CD4-positive, alpha-beta T cell (primary cell): ENCODE measurements at regions not wholly inside any gene's neighbourhood (a gene's known extent, or its start where the extent isn't known, plus 50 kb on each side); places are given as distances from the start of the nearest gene placed in this dataset.

Experiments
- ATAC-seq: fragments of 200-7000 bp; cut with Tn5 transposase; one replicate; pipeline ENCODE4 v1.10.0; 2022; ENCODE audit warnings: mild to moderate bottlenecking; ENCODE audit not compliant: poor library complexity
- CTCF ChIA-PET: fragments of 350-600 bp; sonication (Branson Sonifier 250); formaldehyde crosslinking; loops from one replicate; lab custom pipeline; 2021; ENCODE audit warnings: antibody characterized with exemption, inconsistent platforms; lab: Charles Lee
- POLR2A ChIA-PET: fragments of 350-600 bp; sonication (Branson Sonifier 250); formaldehyde crosslinking; loops from one replicate; lab custom pipeline; 2021; ENCODE audit warnings: antibody characterized with exemption, inconsistent platforms; lab: Charles Lee
- DNase-seq, 14 experiments: peaks; one replicate each; pipeline ENCODE4 v3.0.0-alpha.2; 2013 to 2020; ENCODE audit warnings: mixed read lengths in 2 of 14
- H3K27ac ChIP-seq, 2 donors: one replicate each; pipeline versions ENCODE4 v1.5.1 to v1.7.0; 2013; ENCODE audit warnings: low read length in 2 of 2, low read depth in 1 of 2, mild to moderate bottlenecking in 1 of 2
- H3K27me3 ChIP-seq, 2 experiments: 1 replicate in 1 of 2; 2 replicates in 1 of 2; pipeline versions ENCODE4 v1.6.1 to v1.7.0; 2013; ENCODE audit warnings: low read length in 2 of 2, control low read depth in 1 of 2, mild to moderate bottlenecking in 1 of 2, moderate library complexity in 1 of 2; ENCODE audit not compliant: insufficient read depth in 2 of 2, control insufficient read depth in 1 of 2
- H3K36me3 ChIP-seq: one replicate; pipeline ENCODE4 v1.6.1; 2013; ENCODE audit warnings: low read length, control low read depth; ENCODE audit not compliant: insufficient read depth
- H3K4me1 ChIP-seq: one replicate; pipeline ENCODE4 v1.6.1; 2013; ENCODE audit warnings: low read length, control low read depth; ENCODE audit not compliant: insufficient read depth
- H3K4me3 ChIP-seq: one replicate; pipeline ENCODE4 v1.5.1; 2013; ENCODE audit warnings: mild to moderate bottlenecking, low read length, moderate library complexity
- H3K9me3 ChIP-seq, 2 experiments: 1 replicate in 1 of 2; 2 replicates in 1 of 2; pipeline versions ENCODE4 v1.6.1 to v1.7.0; 2013; ENCODE audit warnings: low read length in 2 of 2, mild to moderate bottlenecking in 2 of 2, control low read depth in 1 of 2, moderate library complexity in 1 of 2; ENCODE audit not compliant: control insufficient read depth in 1 of 2, insufficient read depth in 1 of 2
- H3K27ac Mint-ChIP-seq: one replicate; pipeline ENCODE4 v1.8.0; 2020; ENCODE audit warnings: mixed read lengths
- H3K27me3 Mint-ChIP-seq: one replicate; pipeline ENCODE4 v1.8.0; 2021; ENCODE audit warnings: mixed read lengths
- H3K36me3 Mint-ChIP-seq: one replicate; pipeline ENCODE4 v1.8.0; 2021; ENCODE audit warnings: low read depth, mixed read lengths
- H3K4me1 Mint-ChIP-seq: one replicate; pipeline ENCODE4 v1.8.0; 2021; ENCODE audit warnings: low read depth, mixed read lengths
- H3K4me3 Mint-ChIP-seq: one replicate; pipeline ENCODE4 v1.8.0; 2020; ENCODE audit warnings: mild to moderate bottlenecking, mixed read lengths
- H3K9me3 Mint-ChIP-seq: one replicate; pipeline ENCODE4 v1.8.0; 2020; ENCODE audit warnings: mixed read lengths
- intact Hi-C, 2 experiments: fragments of 100-400 bp; cut with DNase I in 1 of 2; cut with micrococcal nuclease in 1 of 2; formaldehyde crosslinking; loops; one replicate each; pipeline versions ENCODE4 v1.15.1 to v1.9.0; 2023 to 2025; cut with DNase I, micrococcal nuclease
- TF ChIP-seq, protein P1 (sequence below): fragments of 200-600 bp; IDR thresholded peaks from one replicate; pipeline ENCODE4 v1.8.0; 2022; ENCODE audit warnings: antibody characterized with exemption, mild to moderate bottlenecking

DNA sequence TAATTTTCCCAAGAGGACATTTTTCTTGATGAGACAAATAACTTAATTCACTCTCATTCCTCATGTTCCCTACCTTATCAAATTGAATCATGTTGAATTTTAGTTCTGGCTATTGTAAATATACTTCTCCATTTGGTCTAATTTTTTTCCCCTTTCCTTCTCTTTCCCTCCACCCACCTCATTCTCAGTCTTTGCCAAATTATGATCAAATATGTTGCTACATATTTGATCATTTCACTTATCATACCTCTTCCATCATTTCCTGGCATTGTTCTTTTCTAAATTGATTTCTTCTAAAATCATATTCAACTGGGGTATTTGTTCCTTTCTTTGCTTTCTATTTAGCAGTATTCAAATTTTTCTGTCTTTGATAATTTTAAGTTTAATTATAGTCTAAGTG, 52.3 kb downstream of the HDGFL1 start:
- intact Hi-C loops, result no loop called here
- Mint-ChIP-seq H3K27ac (no peak overlapping the region), H3K4me3 (no peak overlapping the region), H3K4me1 (no peaks in the 10 kb centered on the region), H3K9me3 (peaks cover 6% of the 10 kb centered on the region), H3K27me3 (no peaks in the 10 kb centered on the region), H3K36me3 (no peaks in the 10 kb centered on the region)
- no peak overlapping the region for H3K4me3 ChIP-seq
- H3K27ac ChIP-seq, result no peak overlapping the region
- DNase-seq (no peak), ATAC-seq (no peak)
- no peaks in the 10 kb centered on the region for H3K27me3 ChIP-seq
- POLR2A ChIA-PET, result no interaction called here
- no peaks in the 10 kb centered on the region for H3K4me1 ChIP-seq
- H3K9me3 ChIP-seq, result peaks cover 0 to 8% of the 10 kb centered on the region in 2 experiments
- H3K36me3 ChIP-seq, result no peaks in the 10 kb centered on the region
- CTCF ChIA-PET, result no interaction called here
- TF ChIP-seq, protein P1, sequence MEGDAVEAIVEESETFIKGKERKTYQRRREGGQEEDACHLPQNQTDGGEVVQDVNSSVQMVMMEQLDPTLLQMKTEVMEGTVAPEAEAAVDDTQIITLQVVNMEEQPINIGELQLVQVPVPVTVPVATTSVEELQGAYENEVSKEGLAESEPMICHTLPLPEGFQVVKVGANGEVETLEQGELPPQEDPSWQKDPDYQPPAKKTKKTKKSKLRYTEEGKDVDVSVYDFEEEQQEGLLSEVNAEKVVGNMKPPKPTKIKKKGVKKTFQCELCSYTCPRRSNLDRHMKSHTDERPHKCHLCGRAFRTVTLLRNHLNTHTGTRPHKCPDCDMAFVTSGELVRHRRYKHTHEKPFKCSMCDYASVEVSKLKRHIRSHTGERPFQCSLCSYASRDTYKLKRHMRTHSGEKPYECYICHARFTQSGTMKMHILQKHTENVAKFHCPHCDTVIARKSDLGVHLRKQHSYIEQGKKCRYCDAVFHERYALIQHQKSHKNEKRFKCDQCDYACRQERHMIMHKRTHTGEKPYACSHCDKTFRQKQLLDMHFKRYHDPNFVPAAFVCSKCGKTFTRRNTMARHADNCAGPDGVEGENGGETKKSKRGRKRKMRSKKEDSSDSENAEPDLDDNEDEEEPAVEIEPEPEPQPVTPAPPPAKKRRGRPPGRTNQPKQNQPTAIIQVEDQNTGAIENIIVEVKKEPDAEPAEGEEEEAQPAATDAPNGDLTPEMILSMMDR, result no peak

DNA sequence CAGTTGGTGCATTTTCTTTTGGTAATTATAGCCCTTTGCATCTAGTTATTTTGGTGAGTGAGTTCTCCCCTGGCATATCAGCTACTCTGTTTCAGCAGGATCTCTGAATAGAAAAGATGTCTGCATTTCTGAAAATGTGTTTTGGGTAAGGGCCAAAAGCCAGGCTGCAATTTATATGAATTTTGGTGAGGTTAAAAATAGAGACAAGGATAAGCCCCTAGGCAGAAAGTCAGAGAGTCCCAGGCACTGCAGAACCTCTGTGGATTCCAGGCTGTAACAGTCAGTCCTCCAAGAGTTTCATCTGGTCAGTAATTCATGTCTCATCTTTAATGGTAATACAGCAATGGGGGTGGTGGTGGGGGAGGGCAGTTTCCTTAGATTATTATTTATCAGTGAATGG, 53.0 kb downstream of the HDGFL1 start:
- no peak overlapping the region for H3K27ac Mint-ChIP-seq
- Histone ChIP-seq H3K36me3 (no peaks in the 10 kb centered on the region), H3K4me3 (no peak overlapping the region), H3K9me3 (peaks cover 0 to 8% of the 10 kb centered on the region in 2 experiments), H3K27me3 (no peaks in the 10 kb centered on the region), H3K4me1 (no peaks in the 10 kb centered on the region), H3K27ac (no peak overlapping the region)
- H3K4me3 Mint-ChIP-seq, result no peak overlapping the region
- H3K4me1 Mint-ChIP-seq, result no peaks in the 10 kb centered on the region
- TF ChIP-seq, protein P1, result no peak
- CTCF ChIA-PET, result no interaction called here
- DNase-seq (no peak), ATAC-seq (no peak)
- POLR2A ChIA-PET, result no interaction called here
- H3K9me3 Mint-ChIP-seq, result peaks cover 9% of the 10 kb centered on the region
- no peaks in the 10 kb centered on the region for H3K27me3 Mint-ChIP-seq
- intact Hi-C loops, result no loop called here
- no peaks in the 10 kb centered on the region for H3K36me3 Mint-ChIP-seq

DNA sequence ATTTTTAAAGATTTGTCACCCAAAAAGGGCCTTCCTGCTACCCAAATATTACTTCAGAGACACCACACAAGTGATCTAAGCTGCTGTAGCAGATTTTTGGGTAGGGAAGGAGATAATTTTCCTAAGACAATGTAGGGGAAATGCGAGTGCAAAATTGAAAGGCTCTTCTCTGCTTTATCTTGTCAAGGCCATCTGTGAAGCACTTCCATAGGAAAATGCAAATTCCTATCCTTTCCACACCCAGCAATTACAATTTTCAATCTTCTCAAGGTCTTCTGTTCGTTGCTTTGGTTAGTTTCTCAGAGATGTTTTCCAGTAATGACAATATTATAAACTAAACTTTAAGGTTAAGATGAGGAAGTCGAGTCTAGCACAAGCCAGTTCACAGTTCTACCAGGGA, 53.4 kb downstream of the HDGFL1 start:
- peaks cover 0 to 8% of the 10 kb centered on the region in 2 experiments for H3K9me3 ChIP-seq
- H3K27ac ChIP-seq, result no peak overlapping the region
- H3K4me3 ChIP-seq, result no peak overlapping the region
- Mint-ChIP-seq H3K4me3 (no peak overlapping the region), H3K4me1 (no peaks in the 10 kb centered on the region), H3K36me3 (no peaks in the 10 kb centered on the region), H3K9me3 (peaks cover 9% of the 10 kb centered on the region), H3K27ac (no peak overlapping the region), H3K27me3 (no peaks in the 10 kb centered on the region)
- H3K27me3 ChIP-seq, result no peaks in the 10 kb centered on the region
- DNase-seq (no peak), ATAC-seq (no peak)
- no peaks in the 10 kb centered on the region for H3K36me3 ChIP-seq
- TF ChIP-seq, protein P1, result no peak
- H3K4me1 ChIP-seq, result no peaks in the 10 kb centered on the region
- ChIA-PET POLR2A (no interaction called here), CTCF (no interaction called here)
- intact Hi-C loops, result no loop called here
